Neural progenitor cell (in vitro differentiated cells): ENCODE measurements at regions not wholly inside any gene's neighbourhood (a gene's known extent, or its start where the extent isn't known, plus 50 kb on each side); places are given as distances from the start of the nearest gene placed in this dataset.
"Not testable (repeated sequence)": the region's sequence is repeated elsewhere in the genome, so short reads cannot be mapped to it uniquely, and the experiment has no call there.

Experiments used
- CTCF ChIP-seq: fragments of 200-600 bp; sonication (generic); IDR thresholded peaks from 2 replicates; pipeline ENCODE4 v1.5.1; 2017; ENCODE audit warnings: antibody characterized with exemption, mild to moderate bottlenecking
- EZH2 ChIP-seq: fragments of 200-600 bp; sonication (generic); IDR thresholded peaks from 2 replicates; pipeline ENCODE4 v1.6.1; 2017; ENCODE audit warnings: antibody characterized with exemption, mild to moderate bottlenecking, moderate library complexity

GRCh38 chr16:21376196-21376899 lies 98.3 kb upstream of the CRYM start:
- TF ChIP-seq CTCF, EZH2: not testable (repeated sequence)
